Dendritic cell treated with granulocyte-macrophage colony-stimulating factor and Interleukin-4, amounts not matched to agents 40 ng/mL and 50 ng/mL, for 4 days (primary cell): ENCODE measurements at regions not wholly inside any gene's neighbourhood (a gene's known extent, or its start where the extent isn't known, plus 50 kb on each side); places are given as distances from the start of the nearest gene placed in this dataset.
"Not testable (repeated sequence)": the region's sequence is repeated elsewhere in the genome, so short reads cannot be mapped to it uniquely, and the experiment has no call there.

Experiments
- H3K27ac Mint-ChIP-seq: one replicate; pipeline ENCODE4 v1.8.0; 2022; ENCODE audit warnings: mild to moderate bottlenecking, mixed read lengths
- H3K27me3 Mint-ChIP-seq: one replicate; pipeline ENCODE4 v1.8.0; 2022; ENCODE audit warnings: mild to moderate bottlenecking, mixed read lengths
- H3K36me3 Mint-ChIP-seq: one replicate; pipeline ENCODE4 v1.8.0; 2022; ENCODE audit warnings: low read depth, mixed read lengths
- H3K4me1 Mint-ChIP-seq: one replicate; pipeline ENCODE4 v1.8.0; 2022; ENCODE audit warnings: low read depth, mixed read lengths
- H3K4me3 Mint-ChIP-seq: one replicate; pipeline ENCODE4 v1.8.0; 2022; ENCODE audit warnings: mild to moderate bottlenecking, moderate library complexity, mixed read lengths
- H3K9me3 Mint-ChIP-seq: one replicate; pipeline ENCODE4 v1.8.0; 2022; ENCODE audit warnings: mixed read lengths
- intact Hi-C: fragments of 100-400 bp; cut with micrococcal nuclease; formaldehyde crosslinking; loops from one replicate; pipeline ENCODE4 v1.15.0; 2022

DNA sequence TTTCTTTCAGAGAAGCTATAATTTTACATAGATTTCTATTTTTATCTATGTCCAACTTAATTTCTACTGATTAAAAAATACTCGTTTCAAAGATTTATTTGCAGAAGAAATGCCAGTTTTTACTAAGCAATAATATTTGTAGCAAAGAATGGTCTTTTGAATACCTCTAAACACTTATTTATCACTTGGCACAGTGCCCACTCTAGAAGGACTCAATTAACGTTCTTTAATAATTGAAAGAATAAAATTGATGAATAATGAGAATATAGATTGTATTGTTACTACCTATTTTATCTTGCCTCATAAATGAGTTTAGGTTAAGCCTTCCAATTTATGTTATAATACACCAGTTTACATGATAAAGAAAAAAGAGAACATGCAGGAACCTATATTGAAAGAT, 889.7 kb upstream of the CDH9 start:
- no peaks in the 10 kb centered on the region for H3K27me3 Mint-ChIP-seq
- H3K9me3 Mint-ChIP-seq, result no peaks in the 10 kb centered on the region
- no peaks in the 10 kb centered on the region for H3K36me3 Mint-ChIP-seq
- no peak overlapping the region for H3K27ac Mint-ChIP-seq
- no peak overlapping the region for H3K4me3 Mint-ChIP-seq
- H3K4me1 Mint-ChIP-seq, result no peaks in the 10 kb centered on the region
- intact Hi-C loops, result no loop called here

DNA sequence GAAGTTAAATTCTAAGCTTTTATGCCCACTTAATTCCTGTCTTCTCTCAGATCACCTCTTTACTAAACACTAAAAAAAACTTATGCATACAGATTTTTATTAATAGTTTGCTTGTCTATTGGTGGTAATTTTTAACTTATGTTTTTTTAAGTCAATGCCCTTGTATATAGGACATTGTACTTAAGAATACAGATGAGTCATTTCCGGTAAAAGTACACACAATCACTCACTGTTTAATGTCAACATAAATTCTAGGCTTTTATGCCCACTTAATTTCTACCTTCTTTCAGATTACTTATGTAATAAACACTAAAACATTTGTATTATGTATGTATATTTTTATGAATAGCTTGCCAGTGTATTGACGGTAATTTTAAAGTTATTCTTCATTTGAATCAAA, 872.8 kb upstream of the CDH9 start:
- no peaks in the 10 kb centered on the region for H3K36me3 Mint-ChIP-seq
- no peak overlapping the region for H3K27ac Mint-ChIP-seq
- H3K27me3 Mint-ChIP-seq, result no peaks in the 10 kb centered on the region
- H3K4me1 Mint-ChIP-seq, result no peaks in the 10 kb centered on the region
- intact Hi-C loops, result no loop called here
- peaks cover 27% of the 10 kb centered on the region for H3K9me3 Mint-ChIP-seq
- no peak overlapping the region for H3K4me3 Mint-ChIP-seq

DNA sequence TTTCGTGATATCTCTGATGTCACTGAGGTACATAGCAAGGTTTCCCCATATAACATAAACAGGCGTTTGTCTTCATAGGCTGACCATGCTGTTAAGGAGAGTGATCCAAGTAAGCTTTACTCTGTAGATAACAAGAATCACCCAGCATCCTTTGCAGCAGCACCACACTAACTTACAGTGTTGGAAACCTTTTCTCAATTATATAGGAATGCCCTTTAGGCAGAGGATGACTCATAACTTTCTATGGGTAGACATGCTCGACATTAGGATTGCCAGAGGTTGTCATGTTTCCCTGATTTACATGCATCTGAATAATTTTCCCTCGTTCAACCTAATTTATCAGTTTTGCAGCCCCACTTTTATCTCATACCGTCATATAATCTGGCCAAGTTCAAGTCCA, 870.0 kb upstream of the CDH9 start:
- H3K4me3 Mint-ChIP-seq, result no peak overlapping the region
- H3K27me3 Mint-ChIP-seq, result no peaks in the 10 kb centered on the region
- H3K4me1 Mint-ChIP-seq, result no peaks in the 10 kb centered on the region
- no peaks in the 10 kb centered on the region for H3K36me3 Mint-ChIP-seq
- intact Hi-C loops, result no loop called here
- H3K27ac Mint-ChIP-seq, result no peak overlapping the region
- peaks cover 19% of the 10 kb centered on the region for H3K9me3 Mint-ChIP-seq

DNA sequence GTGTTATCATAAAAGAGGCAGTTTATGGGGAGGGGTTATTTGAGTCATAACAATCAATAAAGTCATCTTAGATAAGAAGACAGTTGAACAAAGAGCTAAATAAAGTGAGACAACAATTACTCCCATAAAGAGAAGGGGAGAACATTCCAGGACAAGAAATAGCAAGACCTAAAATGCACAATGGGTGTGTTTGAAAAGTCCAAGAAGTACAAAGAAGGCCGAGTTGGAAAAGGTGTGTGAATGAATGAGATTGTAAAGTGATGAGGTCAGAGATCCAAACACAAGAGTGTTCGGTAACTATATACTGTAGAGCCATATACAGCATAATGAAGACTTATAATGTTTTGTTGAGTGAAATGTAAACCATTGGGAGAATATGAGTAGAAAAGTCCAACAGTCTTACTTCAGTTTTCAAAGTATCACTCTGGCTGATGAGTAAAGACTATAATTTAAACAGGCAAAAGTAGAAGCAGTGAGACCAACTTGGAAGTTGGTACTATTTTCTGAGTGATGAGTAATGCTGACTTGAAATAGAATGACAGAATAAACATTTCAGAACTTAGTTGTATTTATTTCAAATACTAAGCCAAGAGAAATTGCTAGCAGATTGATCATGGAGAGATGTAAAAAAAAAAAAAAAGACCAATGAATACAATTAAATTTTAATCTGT, 868.7 kb upstream of the CDH9 start:
- no peaks in the 10 kb centered on the region for H3K36me3 Mint-ChIP-seq
- H3K27ac Mint-ChIP-seq, result no peak overlapping the region
- intact Hi-C loops, result no loop called here
- no peak overlapping the region for H3K4me3 Mint-ChIP-seq
- H3K27me3 Mint-ChIP-seq, result no peaks in the 10 kb centered on the region
- H3K4me1 Mint-ChIP-seq, result no peaks in the 10 kb centered on the region
- peaks cover 30% of the 10 kb centered on the region for H3K9me3 Mint-ChIP-seq

DNA sequence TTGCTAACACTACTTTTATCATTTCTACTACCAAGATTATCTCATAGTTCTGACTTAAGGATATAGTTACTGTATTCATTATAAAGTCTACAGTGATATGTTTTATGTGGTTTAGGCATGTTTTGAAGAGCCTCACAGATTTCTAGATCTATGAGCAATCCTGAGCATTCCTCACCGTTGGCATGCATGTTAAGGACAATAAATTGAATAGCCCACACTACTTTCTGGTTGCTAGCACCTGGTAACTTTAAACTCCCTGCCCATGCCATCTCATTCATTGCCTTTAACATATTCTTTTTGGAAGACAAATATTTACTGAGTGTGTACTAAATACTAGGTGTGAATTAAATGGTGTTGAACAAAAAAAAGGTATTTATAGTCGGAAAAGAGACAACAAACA, 868.1 kb upstream of the CDH9 start:
- no peaks in the 10 kb centered on the region for H3K27me3 Mint-ChIP-seq
- intact Hi-C loops, result no loop called here
- H3K4me3 Mint-ChIP-seq, result no peak overlapping the region
- no peaks in the 10 kb centered on the region for H3K4me1 Mint-ChIP-seq
- H3K27ac Mint-ChIP-seq, result no peak overlapping the region
- H3K9me3 Mint-ChIP-seq, result peaks cover 35% of the 10 kb centered on the region
- no peaks in the 10 kb centered on the region for H3K36me3 Mint-ChIP-seq

DNA sequence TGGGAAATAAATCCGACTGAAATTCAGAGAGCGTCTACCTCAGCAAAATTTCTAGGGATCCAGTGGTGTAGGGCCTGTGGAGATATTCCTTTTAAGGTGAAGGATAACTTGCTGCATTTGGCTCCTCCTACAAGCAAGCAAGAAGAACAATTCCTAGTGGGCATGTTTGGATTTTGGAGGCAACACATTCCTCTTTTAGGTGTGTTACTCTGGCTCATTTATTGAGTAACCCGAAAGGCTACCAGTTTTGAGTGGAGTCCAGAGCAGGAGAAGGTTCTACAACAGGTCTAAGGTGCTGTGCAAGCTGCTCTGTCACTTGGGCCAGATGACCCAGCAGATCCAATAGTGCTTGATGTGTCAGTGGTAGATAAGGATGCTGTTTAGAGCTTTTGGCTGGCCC, 862.4 kb upstream of the CDH9 start:
- Mint-ChIP-seq H3K27ac (no peak overlapping the region), H3K9me3 (peaks cover 45% of the 10 kb centered on the region), H3K4me3 (no peak overlapping the region), H3K36me3 (no peaks in the 10 kb centered on the region), H3K27me3 (no peaks in the 10 kb centered on the region), H3K4me1 (no peaks in the 10 kb centered on the region)
- intact Hi-C loops, result no loop called here

DNA sequence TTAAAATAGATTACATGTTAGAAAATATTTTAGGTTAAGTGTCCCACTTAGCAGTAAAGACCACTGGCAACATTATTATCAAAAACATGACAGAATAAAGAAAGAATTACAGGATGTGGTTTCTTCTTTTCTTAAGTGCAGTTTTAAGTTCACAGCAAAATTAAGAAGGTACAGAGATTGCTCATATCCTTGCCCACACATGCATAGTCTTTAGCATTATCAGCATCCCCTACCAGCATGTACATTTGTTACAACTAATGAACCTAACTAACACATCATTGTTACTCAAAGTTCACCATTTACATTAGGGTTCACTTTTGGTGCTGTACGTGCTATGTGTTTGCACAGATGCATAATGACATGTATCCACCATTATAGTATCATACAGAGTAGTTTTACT, 837.7 kb upstream of the CDH9 start:
- H3K4me1 Mint-ChIP-seq, result no peaks in the 10 kb centered on the region
- no peaks in the 10 kb centered on the region for H3K36me3 Mint-ChIP-seq
- intact Hi-C loops, result no loop called here
- no peak overlapping the region for H3K4me3 Mint-ChIP-seq
- H3K27ac Mint-ChIP-seq, result no peak overlapping the region
- no peaks in the 10 kb centered on the region for H3K27me3 Mint-ChIP-seq
- H3K9me3 Mint-ChIP-seq, result peaks cover 14% of the 10 kb centered on the region

DNA sequence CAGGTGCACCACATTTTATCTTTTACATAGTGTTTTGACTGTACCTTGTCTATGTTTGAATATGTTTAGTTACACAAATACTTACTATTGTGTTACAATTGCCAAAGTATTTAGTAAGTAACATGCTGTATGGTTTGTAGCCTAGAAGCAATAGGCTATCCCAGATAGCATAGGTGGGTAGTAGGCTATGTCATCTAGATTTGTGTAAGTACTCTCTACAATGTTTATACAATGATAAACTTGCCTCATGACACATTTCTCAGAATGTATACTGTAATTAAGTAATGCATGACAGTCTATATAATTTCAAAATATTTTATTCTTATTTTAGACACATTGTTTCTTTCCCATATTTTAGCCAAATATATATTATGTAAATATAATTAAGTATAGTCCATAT, 836.8 kb upstream of the CDH9 start:
- Mint-ChIP-seq H3K4me1 (no peaks in the 10 kb centered on the region), H3K4me3 (no peak overlapping the region), H3K9me3 (peaks cover 17% of the 10 kb centered on the region), H3K27me3 (no peaks in the 10 kb centered on the region), H3K36me3 (no peaks in the 10 kb centered on the region), H3K27ac (no peak overlapping the region)
- intact Hi-C loops, result no loop called here

DNA sequence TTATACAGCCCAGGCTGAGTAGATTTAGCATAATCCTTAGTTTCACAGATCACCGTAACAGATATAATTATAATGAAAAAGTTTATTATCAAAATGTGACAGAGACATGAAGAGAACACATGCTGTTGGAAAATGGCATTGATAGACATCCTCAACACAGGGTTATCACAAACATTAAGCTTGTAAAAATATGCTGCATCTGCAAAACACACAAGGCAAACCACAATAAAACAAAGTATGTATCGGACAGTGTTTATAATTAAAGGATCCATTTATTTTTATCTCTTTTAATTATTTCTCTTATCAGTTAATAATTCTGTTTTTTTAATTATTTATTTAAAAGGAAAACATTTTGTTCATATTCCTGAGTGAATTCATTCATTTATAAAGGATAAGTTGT, 829.9 kb upstream of the CDH9 start:
- intact Hi-C loops, result no loop called here
- Mint-ChIP-seq H3K27ac (no peak overlapping the region), H3K27me3 (no peaks in the 10 kb centered on the region), H3K4me3 (no peak overlapping the region), H3K4me1 (no peaks in the 10 kb centered on the region), H3K9me3 (peaks cover 36% of the 10 kb centered on the region), H3K36me3 (no peaks in the 10 kb centered on the region)

DNA sequence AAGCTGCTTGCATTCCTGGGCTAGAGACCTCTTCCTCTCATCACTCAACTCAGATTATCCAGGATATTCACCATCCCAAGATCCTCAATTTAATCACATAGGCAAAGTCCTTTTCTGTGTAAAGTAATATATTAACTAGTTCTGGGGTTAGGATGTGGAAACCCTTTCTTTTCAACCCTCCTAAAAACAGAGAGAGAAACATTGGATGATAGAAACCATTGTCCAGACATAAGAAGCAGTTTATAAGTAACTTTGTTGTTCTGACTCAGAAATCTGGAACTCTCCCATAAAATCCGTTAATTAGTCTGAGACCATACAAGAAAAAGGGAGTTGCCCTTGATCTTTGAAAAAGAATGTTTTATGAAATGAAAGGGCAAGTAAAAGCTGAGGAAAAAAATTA, 817.1 kb upstream of the CDH9 start:
- intact Hi-C loops, result no loop called here
- no peaks in the 10 kb centered on the region for H3K4me1 Mint-ChIP-seq
- H3K27ac Mint-ChIP-seq, result no peak overlapping the region
- H3K27me3 Mint-ChIP-seq, result no peaks in the 10 kb centered on the region
- no peaks in the 10 kb centered on the region for H3K36me3 Mint-ChIP-seq
- peaks cover 23% of the 10 kb centered on the region for H3K9me3 Mint-ChIP-seq
- H3K4me3 Mint-ChIP-seq, result no peak overlapping the region

DNA sequence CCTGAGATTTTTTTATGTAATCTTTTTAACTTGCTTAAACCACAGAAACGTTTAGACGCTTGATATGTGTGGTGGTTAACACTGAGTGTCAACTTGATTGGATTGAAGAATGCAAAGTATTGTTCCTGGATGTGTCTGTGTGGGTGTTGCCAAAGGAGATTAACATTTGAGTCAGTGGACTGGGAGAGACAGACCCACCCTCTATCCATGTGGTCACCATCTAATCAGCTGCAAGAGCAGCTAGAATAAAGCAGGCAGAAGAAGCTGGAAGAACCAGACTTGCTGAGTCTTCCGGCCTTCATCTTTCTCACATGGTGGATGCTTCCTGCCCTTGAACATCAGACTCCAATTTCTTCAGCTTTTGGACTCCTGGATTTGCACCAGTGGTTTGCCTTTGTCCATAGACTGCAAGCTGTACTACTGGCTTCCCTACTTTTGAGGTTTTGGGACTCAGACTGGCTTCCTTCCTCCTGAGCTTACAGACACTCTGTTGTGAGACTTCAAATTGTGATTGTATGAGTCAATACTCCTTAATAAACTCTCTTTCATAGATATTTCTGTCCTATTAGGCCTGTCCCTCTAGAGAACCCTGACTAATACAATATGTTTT, 816.0 kb upstream of the CDH9 start:
- intact Hi-C loops, result no loop called here
- Mint-ChIP-seq H3K27me3 (no peaks in the 10 kb centered on the region), H3K36me3 (no peaks in the 10 kb centered on the region), H3K9me3 (peaks cover 25% of the 10 kb centered on the region), H3K27ac (no peak overlapping the region), H3K4me1 (no peaks in the 10 kb centered on the region), H3K4me3 (no peak overlapping the region)

DNA sequence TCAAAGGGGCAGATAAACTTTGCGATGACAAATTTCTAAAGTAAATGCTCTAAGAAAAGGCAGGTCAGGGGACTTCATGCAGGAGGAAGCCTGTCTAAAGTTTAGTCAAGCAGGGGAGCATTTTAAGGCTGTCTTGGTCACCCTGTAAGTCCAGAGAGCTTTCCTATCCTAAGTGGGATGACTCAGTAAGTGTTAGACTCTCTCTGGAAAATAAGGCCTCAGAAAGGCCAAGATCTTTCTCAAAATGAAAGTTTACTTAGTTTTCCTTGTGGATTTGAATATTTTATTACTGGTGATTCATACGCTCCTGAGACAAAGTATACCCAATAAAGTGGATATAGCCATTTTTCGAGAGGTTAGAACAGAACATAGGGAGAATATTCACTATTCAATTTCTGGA, 806.9 kb upstream of the CDH9 start:
- Mint-ChIP-seq H3K4me3 (no peak overlapping the region), H3K27me3 (no peaks in the 10 kb centered on the region), H3K36me3 (no peaks in the 10 kb centered on the region), H3K9me3 (peaks cover 54% of the 10 kb centered on the region), H3K27ac (no peak overlapping the region), H3K4me1 (no peaks in the 10 kb centered on the region)
- intact Hi-C loops, result no loop called here

DNA sequence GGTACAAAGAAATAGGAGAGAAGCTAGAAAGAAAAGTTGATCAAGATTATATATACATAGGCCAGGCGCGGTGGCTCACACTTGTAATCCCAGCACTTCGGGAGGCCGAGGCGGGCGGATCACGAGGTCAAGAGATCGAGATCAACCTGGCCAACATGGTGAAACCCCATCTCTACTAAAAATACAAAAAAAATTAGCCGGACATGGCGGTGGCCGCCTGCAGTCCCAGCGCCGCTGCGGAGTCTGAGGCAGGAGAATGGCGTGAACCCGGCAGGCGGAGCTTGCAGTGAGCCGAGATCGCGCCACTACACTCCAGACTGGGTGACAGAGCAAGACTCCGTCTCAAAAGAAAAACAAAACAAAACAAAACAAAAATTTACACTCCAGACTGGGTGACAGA, 798.3 kb upstream of the CDH9 start:
- intact Hi-C loops, H3K36me3 Mint-ChIP-seq, H3K27me3 Mint-ChIP-seq, H3K4me3 Mint-ChIP-seq, H3K4me1 Mint-ChIP-seq, H3K27ac Mint-ChIP-seq: not testable (repeated sequence)
- H3K9me3 Mint-ChIP-seq, result peaks cover 43% of the 10 kb centered on the region

DNA sequence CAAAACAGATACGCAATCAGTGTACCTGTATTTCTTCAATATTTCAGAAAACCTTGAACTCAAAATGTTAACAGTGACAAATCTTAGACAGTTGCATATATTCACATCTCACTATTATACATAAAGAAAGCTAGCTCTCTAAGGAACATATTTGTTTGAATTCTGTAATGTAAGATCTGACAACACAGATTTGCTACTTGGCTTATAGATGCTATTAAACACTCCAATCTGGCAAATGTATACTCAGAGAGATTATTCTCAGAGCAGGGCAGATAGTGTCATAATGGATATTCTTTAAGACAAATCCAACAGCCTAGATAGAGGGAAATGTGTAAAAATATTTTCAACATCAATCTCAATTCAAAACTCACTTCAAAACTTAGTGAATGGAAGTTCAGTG, 794.5 kb upstream of the CDH9 start:
- H3K27ac Mint-ChIP-seq, result no peak overlapping the region
- intact Hi-C loops, result no loop called here
- no peaks in the 10 kb centered on the region for H3K4me1 Mint-ChIP-seq
- no peak overlapping the region for H3K4me3 Mint-ChIP-seq
- no peaks in the 10 kb centered on the region for H3K27me3 Mint-ChIP-seq
- H3K9me3 Mint-ChIP-seq, result peaks cover 38% of the 10 kb centered on the region
- no peaks in the 10 kb centered on the region for H3K36me3 Mint-ChIP-seq

DNA sequence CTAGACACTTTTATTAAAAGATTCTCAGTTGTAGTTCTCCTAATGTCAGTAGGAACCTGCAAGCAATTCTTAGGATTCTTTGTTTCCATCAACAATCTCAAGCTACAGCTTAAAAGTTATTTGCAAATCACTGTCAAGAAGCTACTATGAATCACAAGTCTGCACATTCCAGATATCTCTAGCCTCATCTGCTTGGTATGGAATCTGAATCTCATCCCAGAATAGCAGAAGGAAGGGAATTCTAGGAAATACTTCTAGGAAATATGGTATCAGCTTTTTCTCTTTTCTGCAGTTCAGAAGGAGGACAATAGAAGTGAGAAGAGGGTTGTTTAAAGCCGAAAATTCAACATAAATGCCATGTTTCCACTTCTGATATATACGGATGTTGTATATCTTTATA, 792.2 kb upstream of the CDH9 start:
- Mint-ChIP-seq H3K27ac (no peak overlapping the region), H3K36me3 (no peaks in the 10 kb centered on the region), H3K9me3 (peaks cover 23% of the 10 kb centered on the region), H3K4me1 (no peaks in the 10 kb centered on the region), H3K4me3 (no peak overlapping the region), H3K27me3 (no peaks in the 10 kb centered on the region)
- intact Hi-C loops, result no loop called here
